Stimulated activated CD4-positive, alpha-beta T cell treated with anti-CD3 and anti-CD28 coated beads, Interleukin-2, amount 100 ng/mL, for 24 hours (primary cell): ENCODE measurements at regions not wholly inside any gene's neighbourhood (a gene's known extent, or its start where the extent isn't known, plus 50 kb on each side); places are given as distances from the start of the nearest gene placed in this dataset.
"Not testable (repeated sequence)": the region's sequence is repeated elsewhere in the genome, so short reads cannot be mapped to it uniquely, and the experiment has no call there.

Experiments used
- DNase-seq, 2 donors: peaks; one replicate each; pipeline ENCODE4 v3.0.0-alpha.2; 2020

GRCh38 chr3:72627271-72627670 is 221.0 kb downstream of the SHQ1 start:
- DNase-seq = no peak

GRCh38 chr3:72625602-72626337 is 222.5 kb downstream of the SHQ1 start:
- no peak for DNase-seq

- no peak for DNase-seq
Observed at GRCh38 chr3:72624656-72625055, 223.6 kb downstream of the SHQ1 start.

GRCh38 chr3:72618739-72619138 is 229.5 kb downstream of the SHQ1 start:
- DNase-seq = no peak

- no peak for DNase-seq
Observed at GRCh38 chr3:72617424-72618024, 230.7 kb downstream of the SHQ1 start.

GRCh38 chr3:72615776-72616175 is 232.5 kb downstream of the SHQ1 start:
- DNase-seq = no peak

GRCh38 chr3:72615182-72615581 is 233.1 kb downstream of the SHQ1 start:
- DNase-seq = no peak

- no peak for DNase-seq
Observed at GRCh38 chr3:72614394-72615074, 233.7 kb downstream of the SHQ1 start.

- DNase-seq = no peak
Observed at GRCh38 chr3:72613871-72614270, 234.4 kb downstream of the SHQ1 start.

GRCh38 chr3:72609114-72609513 is 239.1 kb downstream of the SHQ1 start:
- DNase-seq = not testable (repeated sequence)

GRCh38 chr3:72606005-72606800 is 242.0 kb downstream of the SHQ1 start:
- DNase-seq = no peak

- no peak for DNase-seq
Observed at GRCh38 chr3:72604328-72604727, 243.9 kb downstream of the SHQ1 start.

- no peak for DNase-seq
Observed at GRCh38 chr3:72601983-72602750, 246.1 kb downstream of the SHQ1 start.

- DNase-seq = no peak
Observed at GRCh38 chr3:72601060-72601459, 247.2 kb downstream of the SHQ1 start.

GRCh38 chr3:72597756-72598195 is 250.5 kb downstream of the SHQ1 start:
- DNase-seq = no peak

- DNase-seq = no peak
Observed at GRCh38 chr3:72597043-72597442, 251.2 kb downstream of the SHQ1 start.

- DNase-seq = no peak
Observed at GRCh38 chr3:72595927-72596610, 252.2 kb downstream of the SHQ1 start.

GRCh38 chr3:72595376-72595775 is 252.9 kb downstream of the SHQ1 start:
- DNase-seq = no peak

GRCh38 chr3:72594615-72595215 is 253.5 kb downstream of the SHQ1 start:
- DNase-seq = no peak

GRCh38 chr3:72593881-72594397 is 254.3 kb downstream of the SHQ1 start:
- DNase-seq = no peak
